ENCODE measurements at regions not wholly inside any gene's neighbourhood (a gene's known extent, or its start where the extent isn't known, plus 50 kb on each side); places are given as distances from the start of the nearest gene placed in this dataset.

- TF ChIP-seq CTCF (IDR thresholded peaks at IDR 0.05) (no peak), POLR2A (IDR thresholded peaks at IDR 0.05) (no peak)
Measured at GRCh38 chr3:5766848-5767247, 579.3 kb downstream of the EDEM1 start.
